ENCODE measurements at regions not wholly inside any gene's neighbourhood (a gene's known extent, or its start where the extent isn't known, plus 50 kb on each side); places are given as distances from the start of the nearest gene placed in this dataset.

DNA sequence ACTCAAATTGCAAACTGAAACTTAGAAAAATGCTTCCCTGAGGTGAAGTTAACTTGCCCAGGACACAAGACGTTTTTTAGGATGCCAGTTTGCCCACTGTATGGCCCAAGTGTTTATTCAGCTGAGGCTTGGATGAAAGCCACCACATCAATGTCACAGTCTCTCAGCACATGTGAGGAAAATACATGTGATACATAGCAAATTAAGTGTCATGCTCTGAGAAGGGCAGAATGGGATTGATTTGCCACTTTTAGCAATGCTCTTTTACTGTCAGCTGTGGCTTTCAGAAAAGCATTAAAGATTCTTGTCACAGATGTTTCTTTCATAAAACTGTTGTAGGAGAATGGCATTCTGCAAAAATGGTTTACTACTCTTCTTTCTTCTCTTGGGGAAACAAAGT is 165.5 kb downstream of the ZIC1 start:
- Histone ChIP-seq H3K4me3 (ENCODE audit: insufficient read depth, low read depth, low read length) (no peak overlapping the region), H2BK15ac (ENCODE audit: low read depth, low read length) (no peak overlapping the region), H2AK5ac (ENCODE audit: low read depth, low read length) (no peak overlapping the region), H3K4ac (ENCODE audit: low read depth, low read length) (no peak overlapping the region), H3K23ac (ENCODE audit: low read depth, low read length) (no peak overlapping the region), H3K27me3 (ENCODE audit: control insufficient read depth, insufficient read depth, low read length) (no peaks in the 10 kb centered on the region), H2AFZ (replicated peaks; ENCODE audit: low read length, poor library complexity) (no peak overlapping the region), H2BK120ac (ENCODE audit: low read depth, low read length) (no peak overlapping the region), H3K36me3 (ENCODE audit: control insufficient read depth, insufficient read depth, low read length) (no peaks in the 10 kb centered on the region), H3K79me1 (ENCODE audit: low read depth in 1 of 2, low read length in 2 of 2) (no peaks in the 10 kb centered on the region), H3K9me3 (ENCODE audit: control insufficient read depth, insufficient read depth, low read length) (no peaks in the 10 kb centered on the region), H3K56ac (ENCODE audit: extremely low read depth, insufficient read depth, low read length) (no peak overlapping the region), H3K9ac (ENCODE audit: low read depth, low read length) (no peak overlapping the region), H2BK20ac (ENCODE audit: low read depth, low read length) (no peak overlapping the region), H3K18ac (ENCODE audit: low read depth, low read length) (no peak overlapping the region), H3K9me1 (ENCODE audit: insufficient read depth, low read length) (no peaks in the 10 kb centered on the region), H4K5ac (ENCODE audit: low read depth, low read length) (no peak overlapping the region), H2BK5ac (ENCODE audit: low read depth, low read length, poor library complexity, severe bottlenecking) (no peak overlapping the region), H3K4me2 (ENCODE audit: low read depth, low read length) (no peak overlapping the region), H3K27ac (ENCODE audit: insufficient read depth, low read length) (no peak overlapping the region), H2AK9ac (replicated peaks; ENCODE audit: low read depth, low read length, poor library complexity) (no peak overlapping the region), H3K14ac (replicated peaks; ENCODE audit: low read depth, low read length) (no peak overlapping the region), H4K8ac (ENCODE audit: low read depth in 2 of 2, low read length in 2 of 2) (no peak overlapping the region), H3K4me1 (ENCODE audit: control insufficient read depth, insufficient read depth, low read length) (no peaks in the 10 kb centered on the region), H4K91ac (ENCODE audit: insufficient read depth, low read depth, low read length) (no peak overlapping the region), H4K20me1 (ENCODE audit: insufficient read depth, low read length) (no peaks in the 10 kb centered on the region)
- no TSS peak for BruUV-seq (replicated peaks)
- no peak for TF ChIP-seq SMC3 (IDR thresholded peaks at IDR 0.05; ENCODE audit: low read depth, low read length)
- TF ChIP-seq BHLHE40 (IDR thresholded peaks at IDR 0.05; ENCODE audit: low read depth, low read length) = no peak
- no peak for TF ChIP-seq MXI1 (IDR thresholded peaks at IDR 0.05; ENCODE audit: borderline replicate concordance, low read depth, low read length)
- no peak for TF ChIP-seq MAFK (IDR thresholded peaks at IDR 0.05; ENCODE audit: low read depth, low read length)
- ATAC-seq (ENCODE audit: low read depth) (no peak), DNase-seq (no peak)
- intact Hi-C loops (cut with micrococcal nuclease) (no loop called here), dilution Hi-C loops (cut with HindIII; ENCODE audit: low sequenced_read_pairs, unreplicated experiment) (no loop called here), in situ Hi-C loops (cut with MboI; ENCODE audit: low sequenced_read_pairs) (no loop called here)
- CTCF ChIA-PET = no interaction called here
- POLR2A ChIA-PET (ENCODE audit: unreplicated experiment) = no interaction called here
- 0% methylated on average over 1 of the region's 1 CpG; no CpG with 5 or more reads in 1 of the 2 experiments for WGBS, 2 experiments (ENCODE audit: extremely low coverage in 2 of 2, insufficient read length in 1 of 2)

Measured in IMR-90 (cell line).